ENCODE measurements at regions not wholly inside any gene's neighbourhood (a gene's known extent, or its start where the extent isn't known, plus 50 kb on each side); places are given as distances from the start of the nearest gene placed in this dataset.

DNA sequence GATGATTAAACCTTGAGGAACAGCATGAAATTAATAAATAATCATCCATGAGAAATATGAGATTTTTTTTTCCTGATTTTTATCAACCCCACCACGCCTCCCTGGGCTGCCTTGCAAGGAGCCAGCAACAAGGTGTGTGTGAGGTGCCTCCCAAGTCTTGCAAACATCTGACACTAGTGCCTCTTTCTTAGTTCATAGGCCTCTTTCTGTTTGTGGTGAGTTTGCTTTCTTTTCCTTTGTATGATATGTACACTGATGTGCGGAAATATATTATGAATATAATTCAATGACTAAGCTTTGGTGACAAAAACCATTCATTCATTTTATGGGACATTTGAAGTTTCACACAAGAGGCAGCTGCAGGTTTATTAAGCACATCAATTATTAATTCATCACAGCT is 63.2 kb upstream of the SYNDIG1 start:
- no peak for DNase-seq (ENCODE audit: low read depth)
- no peak overlapping the region for H3K4me3 ChIP-seq (ENCODE audit: low read depth, low read length)
- TF ChIP-seq, protein P1, sequence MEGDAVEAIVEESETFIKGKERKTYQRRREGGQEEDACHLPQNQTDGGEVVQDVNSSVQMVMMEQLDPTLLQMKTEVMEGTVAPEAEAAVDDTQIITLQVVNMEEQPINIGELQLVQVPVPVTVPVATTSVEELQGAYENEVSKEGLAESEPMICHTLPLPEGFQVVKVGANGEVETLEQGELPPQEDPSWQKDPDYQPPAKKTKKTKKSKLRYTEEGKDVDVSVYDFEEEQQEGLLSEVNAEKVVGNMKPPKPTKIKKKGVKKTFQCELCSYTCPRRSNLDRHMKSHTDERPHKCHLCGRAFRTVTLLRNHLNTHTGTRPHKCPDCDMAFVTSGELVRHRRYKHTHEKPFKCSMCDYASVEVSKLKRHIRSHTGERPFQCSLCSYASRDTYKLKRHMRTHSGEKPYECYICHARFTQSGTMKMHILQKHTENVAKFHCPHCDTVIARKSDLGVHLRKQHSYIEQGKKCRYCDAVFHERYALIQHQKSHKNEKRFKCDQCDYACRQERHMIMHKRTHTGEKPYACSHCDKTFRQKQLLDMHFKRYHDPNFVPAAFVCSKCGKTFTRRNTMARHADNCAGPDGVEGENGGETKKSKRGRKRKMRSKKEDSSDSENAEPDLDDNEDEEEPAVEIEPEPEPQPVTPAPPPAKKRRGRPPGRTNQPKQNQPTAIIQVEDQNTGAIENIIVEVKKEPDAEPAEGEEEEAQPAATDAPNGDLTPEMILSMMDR (conservative IDR thresholded peaks at IDR 0.05; ENCODE audit: low read depth, low read length) = no peak

DNA sequence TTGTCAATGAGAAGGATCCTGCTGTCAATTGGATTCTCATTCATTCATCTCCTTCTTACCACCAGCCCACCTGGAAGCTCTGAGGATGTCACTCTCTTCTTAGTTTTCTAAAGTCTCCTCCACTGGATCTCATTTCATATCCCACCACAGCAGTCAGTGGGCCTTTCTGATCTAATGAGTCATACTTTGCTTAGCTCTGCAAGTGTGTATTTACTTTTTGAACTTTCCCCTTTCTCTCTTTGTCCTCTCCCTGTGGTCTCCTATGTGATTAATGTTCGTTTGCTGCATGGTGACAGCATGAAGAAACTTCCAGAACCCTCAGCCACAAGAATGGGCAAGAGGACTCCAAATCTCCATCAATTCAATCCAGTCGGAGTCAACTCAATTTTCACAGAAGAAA is 63.6 kb upstream of the SYNDIG1 start:
- no peak for DNase-seq (ENCODE audit: low read depth)
- H3K4me3 ChIP-seq (ENCODE audit: low read depth, low read length) = no peak overlapping the region
- TF ChIP-seq, protein P1 (conservative IDR thresholded peaks at IDR 0.05; ENCODE audit: low read depth, low read length) = no peak

DNA sequence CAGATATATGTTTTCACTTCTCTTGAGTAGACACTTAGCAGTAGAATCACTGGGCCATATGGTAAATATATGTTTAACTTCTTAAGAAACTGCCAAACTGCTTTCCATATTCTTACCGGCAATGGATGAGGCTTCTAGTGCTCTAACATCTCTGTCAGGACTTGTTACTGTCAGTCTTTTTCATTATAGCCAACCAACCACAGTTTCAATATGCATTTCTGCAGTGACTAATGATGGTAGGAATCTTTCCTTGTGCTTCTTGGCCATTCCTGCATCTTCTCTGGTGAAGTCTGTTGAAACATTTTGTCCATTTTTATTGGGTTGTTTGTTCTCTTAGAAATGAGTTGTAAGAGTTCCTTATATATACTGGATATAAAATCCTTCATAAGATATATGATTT is 66.0 kb upstream of the SYNDIG1 start:
- TF ChIP-seq, protein P1 (conservative IDR thresholded peaks at IDR 0.05; ENCODE audit: low read depth, low read length) = no peak
- no peak for DNase-seq (ENCODE audit: low read depth)
- no peak overlapping the region for H3K4me3 ChIP-seq (ENCODE audit: low read depth, low read length)

DNA sequence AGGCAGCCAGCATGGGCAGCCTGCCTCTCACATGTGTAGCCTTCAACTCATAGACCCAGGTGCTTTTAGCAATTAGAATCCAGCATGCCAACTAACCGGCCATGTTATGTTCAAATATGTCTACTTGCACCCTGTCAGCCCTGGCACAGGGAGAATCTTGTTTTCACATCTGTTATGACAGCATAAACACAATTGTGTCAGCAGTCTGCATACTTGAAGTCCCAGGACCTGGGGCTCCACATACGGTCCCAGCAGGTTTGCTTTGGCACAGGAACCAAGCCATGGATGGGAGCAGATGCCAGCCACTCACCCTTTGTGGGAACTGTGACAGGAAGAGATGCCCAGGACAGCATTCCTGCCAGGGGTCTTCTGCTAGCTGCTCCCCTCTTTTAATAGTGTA is 67.2 kb upstream of the SYNDIG1 start:
- DNase-seq (ENCODE audit: low read depth) = no peak
- no peak overlapping the region for H3K4me3 ChIP-seq (ENCODE audit: low read depth, low read length)
- TF ChIP-seq, protein P1 (conservative IDR thresholded peaks at IDR 0.05; ENCODE audit: low read depth, low read length) = no peak

DNA sequence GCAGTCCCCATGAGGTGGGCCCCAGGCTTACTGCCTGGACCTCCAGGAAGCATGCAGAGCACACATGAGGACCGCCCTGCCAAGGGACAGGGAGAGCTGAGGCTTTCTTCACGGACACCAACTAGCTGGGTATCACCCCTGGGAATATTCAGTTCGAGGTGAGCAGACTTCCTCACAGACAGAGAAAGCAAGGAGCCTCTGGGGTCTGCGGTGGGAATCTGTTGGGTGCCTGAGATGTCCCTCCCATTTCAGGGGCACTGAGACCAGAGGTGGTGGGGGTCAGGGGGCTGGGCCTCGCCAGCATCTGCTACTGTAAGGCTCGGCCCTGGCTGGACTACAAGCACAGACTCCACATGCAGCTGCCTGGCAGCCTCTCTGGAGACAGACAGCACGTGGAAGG is 74.3 kb upstream of the SYNDIG1 start:
- H3K4me3 ChIP-seq (ENCODE audit: low read depth, low read length) = no peak overlapping the region
- DNase-seq (ENCODE audit: low read depth) = no peak
- TF ChIP-seq, protein P1 (conservative IDR thresholded peaks at IDR 0.05; ENCODE audit: low read depth, low read length) = no peak

DNA sequence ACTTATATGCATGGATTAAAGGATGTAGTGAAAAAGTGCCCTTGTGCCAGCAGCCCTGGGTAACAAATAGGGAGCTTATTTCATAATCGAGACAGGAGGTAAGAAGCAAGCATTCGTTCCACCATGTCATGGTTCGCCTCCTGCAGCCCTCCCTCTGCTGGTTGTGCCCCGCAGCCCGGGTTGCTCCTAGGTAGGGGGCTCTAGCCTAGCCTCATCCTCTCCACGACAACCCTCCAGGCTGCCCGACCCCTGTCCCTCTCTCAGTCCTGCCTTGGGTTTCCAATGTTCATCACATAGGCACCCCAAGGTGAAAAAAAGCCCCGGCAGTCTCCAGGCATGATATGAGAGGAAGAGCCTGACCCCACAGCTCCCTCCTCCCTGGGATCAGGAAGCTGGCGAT is 75.5 kb upstream of the SYNDIG1 start:
- no peak for DNase-seq (ENCODE audit: low read depth)

DNA sequence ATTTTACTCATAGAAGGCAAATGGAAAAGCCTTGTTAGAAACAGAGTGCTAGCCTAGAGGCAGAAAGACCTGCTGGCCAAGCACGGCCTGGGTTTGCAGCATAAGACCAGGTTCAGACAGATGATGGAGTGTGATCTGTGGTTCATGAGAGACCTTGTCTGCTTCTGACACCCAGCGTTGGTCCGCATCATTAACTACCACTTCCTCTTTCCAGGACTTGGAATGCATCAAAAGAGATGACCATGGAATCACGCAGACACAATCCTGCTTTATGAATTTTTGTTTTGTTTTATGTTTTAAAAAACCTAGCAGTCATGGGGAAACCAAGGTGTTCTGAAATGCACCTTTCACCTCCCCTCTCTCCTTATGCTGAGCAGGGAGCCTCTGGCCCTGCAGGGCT is 76.8 kb upstream of the SYNDIG1 start:
- no peak overlapping the region for H3K4me3 ChIP-seq (ENCODE audit: low read depth, low read length)
- TF ChIP-seq, protein P1 (conservative IDR thresholded peaks at IDR 0.05; ENCODE audit: low read depth, low read length) = no peak
- no peak for DNase-seq (ENCODE audit: low read depth)

More for the DNA sequence above, 75.5 kb upstream of the SYNDIG1 start:
- TF ChIP-seq, protein P1 (conservative IDR thresholded peaks at IDR 0.05; ENCODE audit: low read depth, low read length) = no peak
- no peak overlapping the region for H3K4me3 ChIP-seq (ENCODE audit: low read depth, low read length)

Data from epithelial cell of proximal tubule (primary cell).